ENCODE measurements at regions not wholly inside any gene's neighbourhood (a gene's known extent, or its start where the extent isn't known, plus 50 kb on each side); places are given as distances from the start of the nearest gene placed in this dataset.

- no peak for DNase-seq (ENCODE audit: low read depth in 1 of 2, low spot score in 1 of 2)
These were observed 227.2 kb upstream of the ARHGAP20 start for GRCh38 chr11:110939471-110939870.

- DNase-seq (ENCODE audit: low read depth in 1 of 2, low spot score in 1 of 2) = no peak
These were observed 222.9 kb upstream of the ARHGAP20 start for GRCh38 chr11:110935018-110935640.

GRCh38 chr11:110929129-110929528 lies 216.9 kb upstream of the ARHGAP20 start:
- DNase-seq (ENCODE audit: low read depth in 1 of 2, low spot score in 1 of 2) = no peak

GRCh38 chr11:110928391-110928790 lies 216.2 kb upstream of the ARHGAP20 start:
- DNase-seq (ENCODE audit: low read depth in 1 of 2, low spot score in 1 of 2) = no peak

GRCh38 chr11:110921742-110922521 lies 209.7 kb upstream of the ARHGAP20 start:
- no peak for DNase-seq (ENCODE audit: low read depth in 1 of 2, low spot score in 1 of 2)

- DNase-seq (ENCODE audit: low read depth in 1 of 2, low spot score in 1 of 2) = no peak
These were observed 207.1 kb upstream of the ARHGAP20 start for GRCh38 chr11:110919241-110919922.

- DNase-seq (ENCODE audit: low read depth in 1 of 2, low spot score in 1 of 2) = no peak
These were observed 206.1 kb upstream of the ARHGAP20 start for GRCh38 chr11:110918351-110918750.

GRCh38 chr11:110912437-110912836 lies 200.2 kb upstream of the ARHGAP20 start:
- DNase-seq (ENCODE audit: low read depth in 1 of 2, low spot score in 1 of 2) = no peak

- DNase-seq (ENCODE audit: low read depth in 1 of 2, low spot score in 1 of 2) = no peak
These were observed 198.1 kb upstream of the ARHGAP20 start for GRCh38 chr11:110910384-110910783.

- DNase-seq (ENCODE audit: low read depth in 1 of 2, low spot score in 1 of 2) = no peak
These were observed 197.1 kb upstream of the ARHGAP20 start for GRCh38 chr11:110909336-110909735.

- DNase-seq (ENCODE audit: low read depth in 1 of 2, low spot score in 1 of 2) = no peak
These were observed 196.3 kb upstream of the ARHGAP20 start for GRCh38 chr11:110908401-110909105.

- no peak for DNase-seq (ENCODE audit: low read depth in 1 of 2, low spot score in 1 of 2)
These were observed 195.4 kb upstream of the ARHGAP20 start for GRCh38 chr11:110907629-110908028.

GRCh38 chr11:110903830-110904229 lies 191.6 kb upstream of the ARHGAP20 start:
- no peak for DNase-seq (ENCODE audit: low read depth in 1 of 2, low spot score in 1 of 2)

GRCh38 chr11:110903378-110903777 lies 191.1 kb upstream of the ARHGAP20 start:
- DNase-seq (ENCODE audit: low read depth in 1 of 2, low spot score in 1 of 2) = no peak

- DNase-seq (ENCODE audit: low read depth in 1 of 2, low spot score in 1 of 2) = no peak
These were observed 189.2 kb upstream of the ARHGAP20 start for GRCh38 chr11:110901441-110901840.

GRCh38 chr11:110900426-110900825 lies 188.2 kb upstream of the ARHGAP20 start:
- DNase-seq (ENCODE audit: low read depth in 1 of 2, low spot score in 1 of 2) = no peak

- DNase-seq (ENCODE audit: low read depth in 1 of 2, low spot score in 1 of 2) = no peak
These were observed 184.8 kb upstream of the ARHGAP20 start for GRCh38 chr11:110897035-110897434.

GRCh38 chr11:110896358-110896757 lies 184.1 kb upstream of the ARHGAP20 start:
- DNase-seq (ENCODE audit: low read depth in 1 of 2, low spot score in 1 of 2) = no peak

- DNase-seq (ENCODE audit: low read depth in 1 of 2, low spot score in 1 of 2) = no peak
These were observed 182.0 kb upstream of the ARHGAP20 start for GRCh38 chr11:110894224-110894623.

- DNase-seq (ENCODE audit: low read depth in 1 of 2, low spot score in 1 of 2) = no peak
These were observed 180.6 kb upstream of the ARHGAP20 start for GRCh38 chr11:110892741-110893285.

- DNase-seq (ENCODE audit: low read depth in 1 of 2, low spot score in 1 of 2) = no peak
These were observed 179.2 kb upstream of the ARHGAP20 start for GRCh38 chr11:110891411-110891810.

Data from activated CD4-positive, alpha-beta T cell treated with anti-CD3 and anti-CD28 coated beads, Interleukin-2, amount 50 U/mL, for 24 hours (primary cell).